Loucy (cell line): ENCODE measurements at regions not wholly inside any gene's neighbourhood (a gene's known extent, or its start where the extent isn't known, plus 50 kb on each side); places are given as distances from the start of the nearest gene placed in this dataset.

Experiments
- H2AFZ ChIP-seq: fragments of 200-600 bp; sonication (generic); 2 replicates; pipeline ENCODE4 v1.6.0; 2016; ENCODE audit warnings: antibody characterized with exemption, mild to moderate bottlenecking, low read length, moderate library complexity
- H3F3A ChIP-seq: fragments of 200-600 bp; 2 replicates; pipeline ENCODE4 v1.6.0; 2016; ENCODE audit warnings: antibody characterized with exemption, low read depth, mild to moderate bottlenecking
- H3K27me3 ChIP-seq: fragments of 200-600 bp; sonication (generic); 2 replicates; pipeline ENCODE4 v1.6.1; 2014; ENCODE audit warnings: low read length, mild to moderate bottlenecking; ENCODE audit not compliant: insufficient read depth, poor library complexity, severe bottlenecking
- H3K36me3 ChIP-seq: fragments of 200-600 bp; sonication (generic); 2 replicates; pipeline ENCODE4 v1.6.1; 2016; ENCODE audit warnings: low read length; ENCODE audit not compliant: insufficient read depth
- H3K4me1 ChIP-seq: fragments of 200-600 bp; sonication (generic); 2 replicates; pipeline ENCODE4 v1.5.1; 2014; ENCODE audit warnings: low read length, mild to moderate bottlenecking; ENCODE audit not compliant: insufficient read depth, poor library complexity, severe bottlenecking
- H3K4me2 ChIP-seq: fragments of 200-600 bp; sonication (generic); 2 replicates; pipeline ENCODE4 v1.6.0; 2014; ENCODE audit warnings: antibody characterized with exemption, low read length, low read depth, mild to moderate bottlenecking; ENCODE audit not compliant: poor library complexity, severe bottlenecking
- H3K4me3 ChIP-seq: fragments of 200-600 bp; sonication (generic); 2 replicates; pipeline ENCODE4 v1.5.1; 2014; ENCODE audit warnings: low read length, mild to moderate bottlenecking, mixed read lengths; ENCODE audit not compliant: poor library complexity, severe bottlenecking
- H3K79me2 ChIP-seq: fragments of 200-600 bp; sonication (generic); 2 replicates; pipeline ENCODE4 v1.6.1; 2014; ENCODE audit warnings: low read length; ENCODE audit not compliant: insufficient read depth
- H3K9ac ChIP-seq: fragments of 200-600 bp; sonication (generic); 2 replicates; pipeline ENCODE4 v1.6.0; 2014; ENCODE audit warnings: mild to moderate bottlenecking, low read depth, low read length, moderate library complexity; ENCODE audit not compliant: poor library complexity, severe bottlenecking
- H3K9me2 ChIP-seq: fragments of 200-600 bp; sonication (generic); replicated peaks from 2 replicates; pipeline ENCODE4 v1.6.1; 2016; ENCODE audit warnings: low read depth, low read length, mixed read lengths
- H3K9me3 ChIP-seq: fragments of 200-600 bp; sonication (generic); 2 replicates; pipeline ENCODE4 v1.6.1; 2014; ENCODE audit warnings: mild to moderate bottlenecking, antibody characterized with exemption, low read length, low read depth; ENCODE audit not compliant: insufficient read depth
- H4K20me1 ChIP-seq: fragments of 200-600 bp; sonication (generic); 2 replicates; pipeline ENCODE4 v1.6.0; 2014; ENCODE audit warnings: antibody characterized with exemption, low read length, mild to moderate bottlenecking; ENCODE audit not compliant: insufficient read depth, poor library complexity, severe bottlenecking
- CTCF ChIP-seq: fragments of 200-600 bp; sonication (generic); conservative IDR thresholded peaks from 2 replicates; pipeline ENCODE4 v1.5.1; 2014; ENCODE audit warnings: mild to moderate bottlenecking, antibody characterized with exemption, low read length
- EZH2phosphoT487 ChIP-seq: fragments of 200-600 bp; IDR thresholded peaks from 2 replicates; pipeline ENCODE4 v1.6.1; 2018; ENCODE audit warnings: antibody characterized with exemption, mild to moderate bottlenecking, moderate library complexity, borderline replicate concordance

- H3F3A ChIP-seq = no peaks in the 10 kb centered on the region
- no peaks in the 10 kb centered on the region for H4K20me1 ChIP-seq
- H3K36me3 ChIP-seq = no peaks in the 10 kb centered on the region
- H3K4me2 ChIP-seq = no peak overlapping the region
- no peak overlapping the region for H2AFZ ChIP-seq
- no peaks in the 10 kb centered on the region for H3K9me3 ChIP-seq
- no peaks in the 10 kb centered on the region for H3K9me2 ChIP-seq
- no peaks in the 10 kb centered on the region for H3K4me1 ChIP-seq
- no peaks in the 10 kb centered on the region for H3K79me2 ChIP-seq
- H3K27me3 ChIP-seq = no peaks in the 10 kb centered on the region
- no peak overlapping the region for H3K4me3 ChIP-seq
- H3K9ac ChIP-seq = no peak overlapping the region
- no peak for TF ChIP-seq CTCF
- no peak for TF ChIP-seq EZH2phosphoT487
Observed at GRCh38 chr12:126811391-126811790, 1455.6 kb upstream of the TMEM132C start.

- no peaks in the 10 kb centered on the region for H3K79me2 ChIP-seq
- no peaks in the 10 kb centered on the region for H4K20me1 ChIP-seq
- H3K4me3 ChIP-seq = no peak overlapping the region
- no peak overlapping the region for H2AFZ ChIP-seq
- H3K9me2 ChIP-seq = no peaks in the 10 kb centered on the region
- no peaks in the 10 kb centered on the region for H3F3A ChIP-seq
- H3K4me2 ChIP-seq = no peak overlapping the region
- no peaks in the 10 kb centered on the region for H3K4me1 ChIP-seq
- no peak for TF ChIP-seq CTCF
- TF ChIP-seq EZH2phosphoT487 = no peak
- H3K27me3 ChIP-seq = no peaks in the 10 kb centered on the region
- no peak overlapping the region for H3K9ac ChIP-seq
- H3K9me3 ChIP-seq = no peaks in the 10 kb centered on the region
- no peaks in the 10 kb centered on the region for H3K36me3 ChIP-seq
Observed at GRCh38 chr12:126819554-126819953, 1447.4 kb upstream of the TMEM132C start.

- Histone ChIP-seq H3K79me2 (no peaks in the 10 kb centered on the region), H3K4me1 (no peaks in the 10 kb centered on the region), H3K27me3 (no peaks in the 10 kb centered on the region), H3K9me3 (no peaks in the 10 kb centered on the region), H3K36me3 (no peaks in the 10 kb centered on the region), H4K20me1 (no peaks in the 10 kb centered on the region), H3K4me3 (no peak overlapping the region), H2AFZ (no peak overlapping the region), H3K9ac (no peak overlapping the region), H3K4me2 (no peak overlapping the region), H3K9me2 (no peaks in the 10 kb centered on the region), H3F3A (no peaks in the 10 kb centered on the region)
- no peak for TF ChIP-seq CTCF
- TF ChIP-seq EZH2phosphoT487 = no peak
Observed at GRCh38 chr12:126830778-126831680, 1435.9 kb upstream of the TMEM132C start.
